ENCODE measurements at regions not wholly inside any gene's neighbourhood (a gene's known extent, or its start where the extent isn't known, plus 50 kb on each side); places are given as distances from the start of the nearest gene placed in this dataset.
"Not testable (repeated sequence)": the region's sequence is repeated elsewhere in the genome, so short reads cannot be mapped to it uniquely, and the experiment has no call there.

DNA sequence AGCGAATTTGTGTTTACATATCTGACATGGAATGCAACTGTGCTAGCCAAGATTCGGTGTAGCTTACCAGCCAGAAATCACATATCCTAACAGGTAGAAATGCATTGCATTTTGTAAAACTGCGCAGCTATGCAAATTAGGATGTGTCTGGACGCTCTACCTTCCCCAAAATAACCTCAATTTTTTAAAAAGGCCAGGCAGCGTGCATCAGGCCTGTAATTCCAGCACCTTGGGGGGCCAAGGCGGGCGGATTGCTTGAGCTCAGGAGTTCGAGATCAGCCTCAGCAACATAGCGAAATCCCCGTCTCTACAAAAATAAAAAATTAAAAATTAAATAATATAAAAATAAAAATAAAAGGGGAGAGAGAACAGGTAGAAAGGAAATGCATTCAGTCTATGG is 305.0 kb downstream of the TYW1 start:
- H3K27ac ChIP-seq = peak overlapping the region; percentile 86
- TF ChIP-seq CTCF (conservative IDR thresholded peaks at IDR 0.05) = no peak

GRCh38 chr7:67302113-67303039 is 305.7 kb downstream of the TYW1 start:
- peak; percentile 41 for TF ChIP-seq CTCF (conservative IDR thresholded peaks at IDR 0.05)
- H3K27ac ChIP-seq = peak overlapping the region; percentile 86

GRCh38 chr7:67304846-67305245 is 308.2 kb downstream of the TYW1 start:
- not testable (repeated sequence) for H3K27ac ChIP-seq

- no peak overlapping the region for H3K27ac ChIP-seq
- no peak for TF ChIP-seq CTCF (conservative IDR thresholded peaks at IDR 0.05)
These were observed 309.7 kb downstream of the TYW1 start for GRCh38 chr7:67306331-67306730.

GRCh38 chr7:67309764-67310549 is 313.3 kb downstream of the TYW1 start:
- no peak overlapping the region for H3K27ac ChIP-seq
- TF ChIP-seq CTCF (conservative IDR thresholded peaks at IDR 0.05) = no peak

DNA sequence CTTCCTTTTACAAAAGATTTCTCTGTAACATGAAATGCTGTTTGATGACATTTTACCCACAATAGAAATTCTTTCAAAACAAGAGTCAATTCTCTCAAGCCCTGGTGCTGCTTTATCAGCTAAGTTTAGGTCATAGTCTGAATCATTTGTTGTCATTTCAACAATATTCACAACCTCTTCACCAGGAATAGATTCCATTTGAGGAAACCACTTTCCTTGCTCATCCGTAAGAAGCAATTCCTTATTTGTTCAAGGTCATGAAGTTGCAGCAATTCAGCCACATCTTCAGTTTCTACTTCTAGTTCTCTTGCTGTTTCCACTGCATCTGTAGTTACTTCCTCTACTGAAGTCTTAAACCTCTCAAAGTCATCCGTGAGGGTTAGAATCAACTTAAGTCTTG is 315.3 kb downstream of the TYW1 start:
- no peak overlapping the region for H3K27ac ChIP-seq
- no peak for TF ChIP-seq CTCF (conservative IDR thresholded peaks at IDR 0.05)

DNA sequence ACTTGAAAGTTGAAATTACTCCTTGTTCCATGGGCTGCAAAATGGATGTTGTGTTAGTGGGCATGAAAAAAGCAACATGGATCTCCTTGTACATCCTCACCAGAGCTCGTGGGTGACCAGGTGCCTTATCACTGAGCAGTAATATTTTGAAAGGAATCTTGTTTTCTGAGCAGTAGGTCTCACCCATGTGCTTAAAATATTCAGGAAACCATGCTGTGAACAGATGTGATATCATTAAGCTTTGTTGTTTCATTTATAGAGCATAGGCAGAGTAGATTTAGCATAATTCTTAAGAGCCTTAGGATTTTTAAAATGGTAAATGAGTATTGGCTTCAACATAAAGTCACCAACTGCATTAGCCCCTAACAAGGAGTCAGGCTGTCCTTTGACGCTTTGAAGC is 316.6 kb downstream of the TYW1 start:
- TF ChIP-seq CTCF (conservative IDR thresholded peaks at IDR 0.05) = no peak
- no peak overlapping the region for H3K27ac ChIP-seq

DNA sequence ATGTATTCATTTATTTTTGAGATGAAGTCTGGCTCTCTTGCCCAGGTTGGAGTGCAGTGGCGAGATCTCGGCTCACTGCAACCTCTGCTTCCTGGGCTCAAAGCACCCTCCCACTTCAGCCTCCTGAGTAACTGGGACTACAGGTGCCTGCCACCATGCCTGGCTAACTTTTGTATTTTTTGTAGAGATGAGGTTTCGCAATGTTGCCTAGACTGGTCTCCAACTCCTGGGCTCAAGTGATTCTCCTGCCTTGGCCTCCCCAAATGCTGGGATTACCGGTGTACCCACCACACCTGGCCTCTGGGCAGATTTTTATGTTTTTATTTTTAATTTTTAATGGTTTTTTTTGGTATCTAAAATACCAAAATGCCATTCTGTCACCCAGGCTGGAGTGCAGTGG is 320.3 kb downstream of the TYW1 start:
- not testable (repeated sequence) for H3K27ac ChIP-seq

- H3K27ac ChIP-seq = not testable (repeated sequence)
These were observed 331.6 kb downstream of the TYW1 start for GRCh38 chr7:67328257-67328656.

DNA sequence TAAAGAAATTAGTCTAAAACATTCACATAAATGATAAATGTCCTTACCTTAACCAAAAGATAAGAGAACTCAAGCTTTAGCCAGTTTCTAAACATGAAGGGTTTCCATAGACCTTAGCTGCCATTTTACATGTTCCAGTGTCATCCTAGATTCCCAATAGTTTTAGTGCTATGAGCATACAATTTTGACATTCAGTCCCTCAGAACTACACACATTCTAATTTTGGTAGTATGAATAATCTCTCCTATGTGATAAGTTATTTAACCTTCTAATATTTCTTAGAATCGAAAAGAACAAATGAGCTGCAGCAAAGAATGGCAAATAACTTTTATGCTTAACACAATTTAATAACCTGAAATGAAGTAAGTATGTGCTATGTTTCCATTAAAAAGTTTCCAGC is 338.5 kb downstream of the TYW1 start:
- not testable (repeated sequence) for H3K27ac ChIP-seq

- not testable (repeated sequence) for H3K27ac ChIP-seq
These were observed 339.0 kb downstream of the TYW1 start for GRCh38 chr7:67335663-67336062.

- not testable (repeated sequence) for H3K27ac ChIP-seq
These were observed 341.9 kb downstream of the TYW1 start for GRCh38 chr7:67338545-67338944.

Data from VCaP (cell line).